ENCODE measurements at regions not wholly inside any gene's neighbourhood (a gene's known extent, or its start where the extent isn't known, plus 50 kb on each side); places are given as distances from the start of the nearest gene placed in this dataset.

- no peak for TF ChIP-seq CTCF (IDR thresholded peaks at IDR 0.05; ENCODE audit: low read depth, low read length)
- TF ChIP-seq POLR2A (IDR thresholded peaks at IDR 0.05; ENCODE audit: extremely low read depth, insufficient read length) = no peak
- no peak for TF ChIP-seq MAX (IDR thresholded peaks at IDR 0.05; ENCODE audit: low read depth, low read length)
Measured at GRCh38 chr22:49693848-49694247, 133.8 kb downstream of the BRD1 start.

Measured in NB4 (cell line).